Right atrium auricular region (tissue), 2 donors: ENCODE measurements at regions not wholly inside any gene's neighbourhood (a gene's known extent, or its start where the extent isn't known, plus 50 kb on each side); places are given as distances from the start of the nearest gene placed in this dataset.

Source experiments
- DNase-seq: peaks from one replicate; pipeline ENCODE4 v3.0.0-alpha.2; 2019; ENCODE audit warnings: low spot score
- H3K27ac ChIP-seq, 2 donors: fragments of 200-600 bp; sonication (generic); 1 replicate in 1 of 2; 2 replicates in 1 of 2; pipeline ENCODE4 v1.5.1; 2016 to 2019
- H3K27me3 ChIP-seq, 2 donors: fragments of 200-600 bp; sonication (generic); one replicate each; pipeline versions ENCODE4 v1.5.1 to v1.6.0; 2017 to 2019
- H3K36me3 ChIP-seq: fragments of 200-600 bp; sonication (generic); one replicate; pipeline ENCODE4 v1.5.1; 2016
- H3K4me1 ChIP-seq, 2 donors: fragments of 200-600 bp; sonication (generic); one replicate each; pipeline versions ENCODE4 v1.5.1 to v1.6.0; 2017 to 2019
- H3K4me3 ChIP-seq, 2 donors: fragments of 200-600 bp; sonication (generic); 1 replicate in 1 of 2; 2 replicates in 1 of 2; pipeline ENCODE4 v1.5.1; 2017 to 2019; ENCODE audit warnings: mild to moderate bottlenecking in 1 of 2, moderate library complexity in 1 of 2
- H3K9me3 ChIP-seq, 2 donors: fragments of 200-600 bp; sonication (generic); one replicate each; pipeline ENCODE4 v1.5.1; 2019
- TF ChIP-seq, protein P1 (sequence below), 2 donors: fragments of 200-600 bp; sonication (generic); IDR thresholded peaks; one replicate each; pipeline ENCODE4 v1.5.1; 2019; ENCODE audit warnings: antibody characterized with exemption in 2 of 2

DNA sequence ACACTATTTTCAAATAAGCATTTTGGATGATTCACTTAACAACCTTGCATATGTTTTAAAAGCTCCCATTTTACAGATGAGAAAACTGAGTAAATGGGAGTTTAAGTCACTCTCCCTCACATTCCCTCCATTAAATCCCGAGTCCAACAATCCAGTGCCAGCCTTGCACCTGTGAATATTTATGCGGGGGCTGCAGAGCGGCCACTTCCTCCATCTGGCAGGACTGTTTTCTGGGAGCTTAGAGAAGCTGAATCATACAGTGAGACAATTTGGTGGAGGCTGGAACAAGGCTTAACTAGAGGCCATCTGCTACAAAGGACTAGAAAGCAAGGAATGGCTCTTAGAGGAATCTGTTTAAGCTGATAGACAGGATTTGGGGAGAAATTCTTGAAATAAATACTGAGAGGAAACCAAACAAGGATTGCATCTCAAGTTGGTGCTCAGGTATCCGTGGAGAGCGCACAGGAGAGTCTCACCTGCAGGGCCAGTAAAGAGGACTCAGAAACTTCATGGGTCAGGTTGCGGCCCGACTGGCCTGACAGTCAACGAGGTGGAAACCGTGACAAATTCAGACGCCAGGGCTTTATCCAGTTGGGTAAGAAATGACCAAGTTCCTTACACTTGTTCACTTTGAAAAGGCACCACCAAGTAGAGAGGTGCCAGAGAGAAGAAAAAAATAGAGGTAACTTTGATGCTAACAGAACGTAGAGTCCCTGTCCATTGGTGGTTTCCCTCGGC, 478.5 kb downstream of the QKI start:
- Histone ChIP-seq H3K4me3 (no peak overlapping the region), H3K36me3 (no peaks in the 10 kb centered on the region), H3K9me3 (no peaks in the 10 kb centered on the region), H3K27ac (no peak overlapping the region), H3K4me1 (no peaks in the 10 kb centered on the region), H3K27me3 (no peaks in the 10 kb centered on the region)
- TF ChIP-seq, protein P1, sequence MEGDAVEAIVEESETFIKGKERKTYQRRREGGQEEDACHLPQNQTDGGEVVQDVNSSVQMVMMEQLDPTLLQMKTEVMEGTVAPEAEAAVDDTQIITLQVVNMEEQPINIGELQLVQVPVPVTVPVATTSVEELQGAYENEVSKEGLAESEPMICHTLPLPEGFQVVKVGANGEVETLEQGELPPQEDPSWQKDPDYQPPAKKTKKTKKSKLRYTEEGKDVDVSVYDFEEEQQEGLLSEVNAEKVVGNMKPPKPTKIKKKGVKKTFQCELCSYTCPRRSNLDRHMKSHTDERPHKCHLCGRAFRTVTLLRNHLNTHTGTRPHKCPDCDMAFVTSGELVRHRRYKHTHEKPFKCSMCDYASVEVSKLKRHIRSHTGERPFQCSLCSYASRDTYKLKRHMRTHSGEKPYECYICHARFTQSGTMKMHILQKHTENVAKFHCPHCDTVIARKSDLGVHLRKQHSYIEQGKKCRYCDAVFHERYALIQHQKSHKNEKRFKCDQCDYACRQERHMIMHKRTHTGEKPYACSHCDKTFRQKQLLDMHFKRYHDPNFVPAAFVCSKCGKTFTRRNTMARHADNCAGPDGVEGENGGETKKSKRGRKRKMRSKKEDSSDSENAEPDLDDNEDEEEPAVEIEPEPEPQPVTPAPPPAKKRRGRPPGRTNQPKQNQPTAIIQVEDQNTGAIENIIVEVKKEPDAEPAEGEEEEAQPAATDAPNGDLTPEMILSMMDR (IDR thresholded peaks at IDR 0.05): no peak
- no peak for DNase-seq

DNA sequence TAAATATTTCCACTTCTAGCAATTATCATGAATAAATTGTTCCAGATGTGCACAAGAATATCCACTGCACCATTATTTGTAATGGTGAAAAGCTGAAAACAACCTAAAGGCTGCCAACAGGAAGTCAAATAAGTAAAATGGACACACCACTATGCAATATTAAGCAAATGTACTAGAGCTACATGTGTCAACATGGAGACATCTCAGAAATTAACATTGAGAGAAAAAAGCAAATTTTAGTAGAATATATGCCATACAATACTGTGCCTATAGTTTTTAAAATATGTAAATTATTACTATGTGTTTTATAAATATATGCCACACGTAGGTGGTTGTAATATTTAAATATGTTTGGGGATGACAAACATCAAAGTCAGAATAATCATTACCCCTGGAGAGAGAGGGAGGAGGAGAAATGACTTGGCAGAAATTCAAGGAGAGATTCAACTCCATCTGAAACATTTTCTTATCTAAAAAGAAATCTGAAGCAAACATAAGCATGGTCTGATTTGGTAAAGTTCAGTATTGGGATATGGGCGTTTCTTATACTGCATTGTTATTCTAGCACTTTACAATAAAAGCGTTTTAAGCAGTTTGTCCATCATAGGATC, 475.5 kb downstream of the QKI start:
- Histone ChIP-seq H3K36me3 (no peaks in the 10 kb centered on the region), H3K4me3 (no peak overlapping the region), H3K27me3 (no peaks in the 10 kb centered on the region), H3K9me3 (no peaks in the 10 kb centered on the region), H3K27ac (no peak overlapping the region), H3K4me1 (no peaks in the 10 kb centered on the region)
- no peak for DNase-seq
- TF ChIP-seq, protein P1 (IDR thresholded peaks at IDR 0.05): no peak

DNA sequence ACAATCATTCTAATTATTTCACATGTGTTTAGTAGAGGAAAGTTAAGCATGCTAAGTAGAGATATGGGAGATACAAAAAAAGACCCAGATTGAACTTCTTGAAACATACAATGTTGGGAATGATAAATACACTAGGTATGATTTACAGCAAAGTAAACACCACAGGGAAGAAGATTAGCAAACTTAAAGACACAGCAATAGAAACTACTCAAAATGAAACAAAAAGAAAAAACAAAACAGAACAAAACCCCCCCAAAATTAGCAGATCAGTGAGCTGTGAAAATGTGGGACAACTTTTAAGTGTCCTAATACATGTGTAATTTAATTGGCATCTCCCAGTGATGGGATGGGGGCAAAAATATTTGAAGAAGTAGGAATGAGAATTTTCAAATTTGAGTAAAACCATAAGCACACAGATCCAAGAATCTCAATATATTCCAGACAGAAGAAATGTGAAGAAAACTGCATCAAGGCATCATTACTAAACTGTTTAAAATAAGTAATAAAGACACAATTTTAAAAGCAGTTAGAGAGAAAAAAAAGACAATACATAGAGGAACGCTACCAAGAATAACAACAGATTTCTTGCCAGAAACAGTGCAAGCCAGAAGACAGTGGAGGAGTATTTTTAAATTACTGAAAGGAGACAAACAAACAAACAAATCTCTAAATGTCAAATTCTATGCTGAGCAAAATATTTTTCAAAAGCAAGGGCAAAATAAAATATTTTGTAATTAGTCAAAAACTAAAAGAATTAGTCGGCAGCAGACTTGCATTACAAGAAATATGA, 473.7 kb downstream of the QKI start:
- H3K9me3 ChIP-seq: no peaks in the 10 kb centered on the region
- DNase-seq: no peak
- TF ChIP-seq, protein P1 (IDR thresholded peaks at IDR 0.05): no peak
- H3K36me3 ChIP-seq: no peaks in the 10 kb centered on the region
- H3K27me3 ChIP-seq: no peaks in the 10 kb centered on the region
- no peaks in the 10 kb centered on the region for H3K4me1 ChIP-seq
- H3K4me3 ChIP-seq: no peak overlapping the region
- no peak overlapping the region for H3K27ac ChIP-seq

DNA sequence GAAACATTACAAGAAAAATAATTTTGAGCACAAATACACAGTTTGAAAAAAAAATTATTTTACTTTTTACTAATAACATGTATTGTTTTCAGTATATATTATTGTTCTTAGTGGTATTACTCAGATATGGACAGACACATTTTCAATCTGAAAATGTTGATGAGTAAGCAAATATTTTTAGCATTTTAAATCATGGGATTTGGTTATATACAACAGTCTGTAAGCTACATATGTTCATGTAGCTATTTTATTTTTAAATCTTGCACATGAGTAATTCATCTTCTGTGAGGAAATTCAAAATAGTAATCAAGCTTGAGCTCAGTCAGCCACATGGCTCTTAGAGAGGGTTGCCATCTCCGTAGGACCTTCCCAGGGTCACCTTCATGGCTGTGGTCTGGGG, 471.9 kb downstream of the QKI start:
- TF ChIP-seq, protein P1 (IDR thresholded peaks at IDR 0.05): no peak
- Histone ChIP-seq H3K27me3 (no peaks in the 10 kb centered on the region), H3K4me1 (no peaks in the 10 kb centered on the region), H3K36me3 (no peaks in the 10 kb centered on the region), H3K4me3 (no peak overlapping the region), H3K27ac (no peak overlapping the region), H3K9me3 (no peaks in the 10 kb centered on the region)
- no peak for DNase-seq

DNA sequence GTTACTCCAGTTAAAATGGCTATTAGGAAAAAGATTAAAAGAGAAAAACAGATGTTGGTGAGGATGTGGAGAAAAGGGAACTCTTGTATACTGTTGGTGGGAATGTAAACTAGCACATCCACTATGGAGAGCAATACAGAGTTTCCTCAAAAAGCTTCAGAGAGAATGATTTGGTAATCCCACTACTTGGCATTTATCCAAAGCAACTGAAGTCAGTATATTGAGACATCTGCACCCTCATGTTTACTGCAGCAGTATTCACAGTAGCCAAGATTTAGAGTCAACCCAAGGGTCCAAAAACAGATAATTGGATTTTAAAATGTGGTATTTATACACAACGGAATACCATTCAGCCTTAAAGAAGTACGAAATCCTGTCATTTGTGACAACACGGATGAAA, 469.5 kb downstream of the QKI start:
- Histone ChIP-seq H3K27me3 (no peaks in the 10 kb centered on the region), H3K4me1 (no peaks in the 10 kb centered on the region), H3K9me3 (no peaks in the 10 kb centered on the region), H3K27ac (no peak overlapping the region), H3K4me3 (no peak overlapping the region), H3K36me3 (no peaks in the 10 kb centered on the region)
- TF ChIP-seq, protein P1 (IDR thresholded peaks at IDR 0.05): no peak
- DNase-seq: no peak
